Myocyte (in vitro differentiated cells): ENCODE measurements at regions not wholly inside any gene's neighbourhood (a gene's known extent, or its start where the extent isn't known, plus 50 kb on each side); places are given as distances from the start of the nearest gene placed in this dataset.
A peak's percentile ranks its signal among the peaks of the same experiment; 100 is the strongest.
"Not testable (repeated sequence)": the region's sequence is repeated elsewhere in the genome, so short reads cannot be mapped to it uniquely, and the experiment has no call there.

Experiments used
- DNase-seq: peaks from one replicate; pipeline ENCODE4 v3.0.0-alpha.2; 2012; ENCODE audit warnings: low read depth

DNA sequence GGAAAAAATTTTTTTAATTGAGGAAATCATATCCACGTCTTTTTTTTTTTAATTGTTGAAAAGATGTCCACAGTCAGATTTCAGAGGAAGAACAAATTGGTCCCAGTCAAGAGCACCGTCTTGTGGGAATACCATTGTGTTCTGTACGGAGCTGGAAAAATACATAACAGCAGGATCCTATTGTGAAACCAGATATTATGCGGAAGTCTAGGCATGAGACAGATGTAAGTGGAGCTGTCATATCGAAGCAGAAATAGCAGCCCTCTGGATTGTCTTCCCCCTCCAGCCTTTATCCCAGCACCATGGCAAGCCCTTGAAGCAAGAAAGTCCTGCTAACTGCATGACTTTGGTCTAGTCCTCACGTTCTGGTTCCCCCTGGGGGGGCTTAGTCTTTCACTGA, 391.6 kb upstream of the ASIC2 start:
- no peak for DNase-seq

DNA sequence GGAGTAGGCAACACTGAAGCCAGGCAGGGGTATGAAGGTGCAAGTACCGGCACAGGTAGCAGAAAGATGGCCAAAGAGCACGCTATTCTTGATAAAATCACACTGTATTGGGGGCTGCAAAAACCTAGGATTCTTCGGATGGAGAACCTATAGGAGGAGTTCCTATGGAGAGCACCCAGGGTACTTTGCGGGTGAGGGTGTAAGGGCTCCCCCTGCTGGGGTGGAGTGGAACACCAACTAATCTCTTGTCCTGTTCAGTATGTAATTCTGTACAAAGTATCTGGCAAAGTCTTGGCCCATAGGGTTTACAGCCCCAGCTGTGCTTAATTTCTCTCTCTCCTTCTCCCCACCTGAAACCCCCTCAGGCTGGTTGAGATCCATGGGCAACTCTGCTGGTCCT, 393.1 kb upstream of the ASIC2 start:
- DNase-seq: no peak

DNA sequence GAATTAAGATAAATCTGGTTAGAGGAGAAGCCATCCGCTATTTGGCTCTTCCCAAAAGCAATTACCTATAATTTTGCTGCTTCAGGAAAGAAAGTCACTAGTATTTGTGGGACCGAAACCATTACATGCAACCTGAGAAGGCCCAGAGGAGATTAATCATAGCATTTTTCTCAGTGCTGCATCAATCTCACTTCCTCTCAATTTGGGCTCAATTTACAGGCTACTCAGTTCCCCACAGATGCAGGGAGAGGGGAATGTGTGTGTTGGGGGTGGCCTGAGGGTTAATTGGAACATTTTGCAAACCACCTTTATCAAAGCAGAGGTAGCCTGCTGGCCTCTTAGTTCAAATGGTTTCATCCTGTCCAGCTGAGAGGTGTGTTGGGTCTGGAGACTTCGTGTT, 394.7 kb upstream of the ASIC2 start:
- no peak for DNase-seq

DNA sequence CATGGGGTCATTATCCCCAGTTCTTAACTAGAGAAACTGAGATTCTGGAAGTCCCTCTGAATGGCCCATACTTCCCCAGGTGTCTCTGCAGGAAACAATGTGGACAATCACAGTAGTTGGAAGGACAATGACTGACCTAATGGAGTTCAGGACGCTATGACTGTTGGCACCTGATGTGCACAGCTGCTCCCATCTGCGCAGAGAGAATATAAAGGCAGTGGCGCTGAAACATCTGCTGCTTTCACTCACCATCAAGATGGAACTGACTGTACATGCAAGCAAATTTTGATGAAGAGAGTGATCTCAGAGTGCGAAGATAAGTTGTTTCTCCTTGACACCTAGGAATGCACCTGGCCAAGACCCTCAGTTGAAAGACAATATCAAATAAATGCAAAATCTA, 395.7 kb upstream of the ASIC2 start:
- no peak for DNase-seq

DNA sequence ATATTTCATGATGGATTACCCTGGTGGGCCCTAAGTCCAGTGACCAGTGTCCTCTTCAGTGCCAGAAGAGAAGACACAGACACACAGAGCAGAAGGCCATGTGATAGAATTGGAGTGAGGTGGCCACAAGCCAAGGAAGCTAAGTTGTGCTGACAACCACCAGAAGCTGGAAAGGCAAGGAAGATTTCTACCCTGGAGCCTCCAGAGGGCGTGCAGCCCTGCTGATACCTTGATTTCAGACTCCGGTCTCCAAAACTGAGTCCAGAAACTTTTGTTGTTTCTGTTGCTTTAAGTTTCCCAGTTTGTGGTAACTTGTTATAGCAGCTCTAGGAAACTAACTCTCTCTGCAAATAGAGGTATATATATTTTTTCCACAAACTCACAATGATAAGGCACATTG, 396.6 kb upstream of the ASIC2 start:
- no peak for DNase-seq

DNA sequence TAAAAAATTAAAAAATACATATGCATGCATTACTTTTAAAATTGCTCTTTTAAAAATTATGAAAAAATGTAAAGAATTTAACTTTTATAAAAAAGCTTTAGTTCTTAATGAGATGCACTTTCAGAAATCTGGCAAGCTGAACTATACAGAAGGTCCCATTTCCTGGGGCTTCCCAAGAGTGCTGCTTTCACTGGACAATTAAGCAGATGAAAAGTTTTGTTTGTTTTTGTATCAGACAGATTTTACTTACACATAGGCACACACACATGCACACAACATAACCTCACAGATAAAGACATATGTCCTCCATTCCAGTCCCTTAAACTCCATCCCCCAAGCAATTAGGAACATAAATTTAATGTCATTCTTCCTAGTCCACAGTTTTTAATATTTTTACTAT, 402.3 kb upstream of the ASIC2 start:
- DNase-seq: no peak

DNA sequence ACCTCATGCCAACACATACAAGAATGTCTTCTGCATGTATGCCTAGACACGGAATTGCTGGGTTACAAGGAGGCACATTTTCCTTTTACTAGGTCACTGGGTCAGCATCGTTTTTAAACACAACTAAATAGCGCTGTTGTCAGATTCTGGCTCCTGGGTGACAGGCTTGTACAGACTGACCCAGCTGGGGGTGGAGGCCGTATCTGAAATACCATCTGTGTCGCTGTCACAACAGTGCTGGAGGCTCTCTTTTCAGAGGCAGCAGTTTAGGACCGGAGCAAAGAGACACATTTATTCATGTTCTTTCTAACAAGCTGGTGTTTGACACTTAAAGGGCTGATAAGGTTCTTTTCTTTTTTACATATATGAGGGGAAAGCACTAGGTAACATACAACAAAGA, 403.0 kb upstream of the ASIC2 start:
- no peak for DNase-seq

DNA sequence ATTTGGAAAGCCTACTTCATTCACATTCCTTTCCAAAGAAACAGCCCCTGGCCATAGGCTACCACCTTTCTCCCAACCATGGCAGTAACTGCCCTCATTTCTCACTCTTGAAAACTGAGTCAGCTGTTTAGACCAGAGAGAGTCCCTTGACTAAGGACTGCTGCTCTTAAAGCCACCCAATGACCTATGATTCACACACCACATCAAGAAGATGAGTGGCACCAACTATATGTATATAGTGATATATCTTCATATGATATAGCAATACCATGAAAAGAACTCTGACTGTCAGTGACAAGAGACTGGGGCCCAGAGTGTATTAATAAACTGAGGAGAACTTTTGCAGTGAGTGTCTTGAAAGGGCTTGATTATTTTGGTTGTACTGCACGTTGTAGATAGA, 404.5 kb upstream of the ASIC2 start:
- DNase-seq: no peak

DNA sequence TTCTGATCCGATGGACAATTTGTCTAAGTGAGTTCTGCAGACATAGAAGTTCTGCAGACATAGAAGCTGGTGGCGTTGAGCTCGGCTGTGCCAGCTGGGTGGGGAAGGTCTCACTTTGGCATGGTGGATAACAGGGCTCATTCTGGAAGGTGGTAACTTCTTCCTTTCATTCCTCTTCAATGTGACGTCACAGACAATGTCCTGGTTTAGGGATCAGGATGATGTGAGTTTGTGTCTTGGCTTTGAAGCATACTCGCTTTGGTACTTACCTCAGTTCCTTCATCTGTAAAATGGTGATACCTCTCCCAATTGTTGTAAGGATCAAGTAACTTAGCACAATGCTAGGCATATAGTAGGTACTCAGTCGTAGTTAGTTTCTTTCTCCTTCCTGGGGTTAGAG, 408.8 kb upstream of the ASIC2 start:
- DNase-seq: no peak

DNA sequence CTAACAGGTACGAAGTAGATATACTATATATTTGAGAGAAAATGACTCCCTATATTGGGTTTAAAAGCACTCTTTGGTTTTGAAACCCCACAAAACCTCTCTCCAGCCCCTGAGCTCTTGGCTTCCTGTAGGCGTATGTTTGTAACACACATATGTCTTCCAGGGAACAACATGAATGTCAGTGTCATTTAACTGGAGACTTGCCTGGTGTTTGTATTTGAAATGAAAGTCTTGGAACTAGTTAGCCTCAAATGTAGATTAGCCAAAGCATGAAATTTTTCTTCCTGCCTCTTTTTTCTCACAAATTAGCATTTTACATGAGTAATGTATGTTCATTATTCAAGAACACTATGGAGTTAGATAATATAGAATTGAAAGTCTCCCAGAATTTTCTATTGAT, 411.8 kb upstream of the ASIC2 start:
- no peak for DNase-seq

DNA sequence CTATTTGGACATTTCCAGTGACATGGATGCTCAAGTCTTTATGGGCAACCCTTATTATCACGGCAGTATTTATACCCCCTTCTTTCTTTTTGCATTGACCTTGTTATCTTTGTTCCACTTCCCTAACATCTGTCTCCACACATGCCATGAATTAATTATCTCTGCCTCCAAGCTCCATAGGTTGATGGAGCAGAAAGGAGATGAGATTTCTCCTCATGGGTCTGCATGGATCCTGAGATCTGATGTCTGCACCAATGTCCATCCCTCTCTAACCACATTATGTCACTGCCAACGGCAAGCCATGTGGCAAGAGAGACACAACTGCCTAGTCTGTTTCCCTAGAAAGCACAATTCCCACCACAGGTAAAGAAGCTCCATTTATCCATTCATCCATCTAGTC, 416.8 kb upstream of the ASIC2 start:
- no peak for DNase-seq

DNA sequence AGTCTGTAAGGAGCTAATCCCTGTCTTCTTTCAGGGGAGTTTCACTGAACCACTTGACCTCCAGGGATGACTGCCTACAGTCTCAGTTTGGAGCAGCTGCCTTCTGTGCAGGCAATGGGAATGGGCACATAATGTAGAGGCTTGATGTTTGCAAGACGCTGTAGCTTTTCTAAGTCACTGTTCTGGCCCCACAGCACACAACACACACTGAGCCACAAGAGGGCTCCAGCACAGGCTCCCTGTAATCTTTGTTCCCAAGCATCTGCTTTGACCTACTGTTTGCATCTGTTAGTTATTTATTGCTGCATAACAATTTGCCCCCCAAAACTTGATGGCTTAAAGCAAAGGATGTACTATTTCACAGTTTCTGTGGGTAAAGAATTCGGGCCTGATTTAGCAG, 419.0 kb upstream of the ASIC2 start:
- DNase-seq: no peak

DNA sequence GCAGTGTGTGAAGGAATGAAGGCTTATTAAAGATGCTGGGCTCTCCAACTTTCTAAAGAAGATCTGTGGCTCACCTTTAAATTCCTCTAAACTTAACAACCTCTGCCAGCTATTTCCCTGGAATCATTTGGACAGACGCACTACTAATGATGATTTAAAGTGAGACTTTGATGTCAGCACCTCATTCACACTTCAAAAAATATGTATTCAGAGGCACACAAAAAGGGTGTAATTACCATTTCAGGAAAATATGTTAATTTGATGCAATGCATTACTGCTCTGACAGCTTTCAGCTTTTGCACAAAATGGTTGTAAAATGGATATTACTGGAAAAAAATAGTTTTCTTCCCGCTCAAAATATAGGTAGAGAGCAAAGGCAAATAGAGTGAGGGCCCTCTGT, 423.9 kb upstream of the ASIC2 start:
- no peak for DNase-seq

DNA sequence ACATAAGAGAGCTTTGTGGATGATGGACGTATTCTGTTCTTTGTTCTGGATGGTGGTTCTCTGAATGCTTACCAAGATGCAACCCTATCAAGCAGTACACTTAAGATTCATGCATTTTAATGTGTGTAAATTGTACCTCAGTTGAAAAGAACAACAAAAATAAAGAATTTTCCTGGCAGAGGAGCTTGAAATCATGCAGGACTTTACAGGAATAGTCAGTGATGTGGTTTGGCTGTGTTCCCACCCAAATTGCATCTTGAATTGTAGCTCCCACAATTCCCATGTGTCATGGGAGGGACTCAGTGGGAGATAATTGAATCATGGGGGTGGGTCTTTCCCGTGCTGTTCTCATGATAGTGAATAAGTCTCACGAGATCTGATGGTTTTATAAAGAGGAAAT, 430.6 kb upstream of the ASIC2 start:
- not testable (repeated sequence) for DNase-seq

DNA sequence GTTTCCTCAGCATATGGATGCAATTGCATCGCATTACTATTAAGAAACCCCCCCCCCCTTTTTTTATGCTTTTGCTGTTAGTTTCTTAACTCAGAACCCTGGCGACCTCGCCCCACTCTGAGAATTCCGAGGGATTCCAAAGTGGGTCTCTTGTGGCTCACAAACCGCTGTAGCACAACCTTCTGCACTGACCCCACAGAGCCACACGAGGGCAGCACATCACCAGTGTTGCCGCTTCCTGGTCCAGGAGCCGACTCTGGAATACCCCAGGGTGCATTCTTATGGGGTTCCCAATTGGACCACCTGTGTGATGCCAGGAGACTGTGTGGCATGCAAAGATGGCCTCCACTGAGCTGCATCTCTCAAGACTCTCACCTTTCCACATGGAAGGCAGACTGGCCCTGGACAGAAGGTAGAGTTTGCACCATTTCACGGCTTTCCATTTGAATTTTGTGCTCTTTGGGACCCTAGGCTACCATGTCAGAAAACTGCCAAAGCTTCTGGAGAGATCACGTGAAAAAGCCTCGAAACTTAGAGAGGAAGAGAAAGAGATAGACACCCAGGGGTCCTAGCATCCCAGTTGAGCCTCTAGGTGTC, 432.7 kb upstream of the ASIC2 start:
- no peak for DNase-seq

DNA sequence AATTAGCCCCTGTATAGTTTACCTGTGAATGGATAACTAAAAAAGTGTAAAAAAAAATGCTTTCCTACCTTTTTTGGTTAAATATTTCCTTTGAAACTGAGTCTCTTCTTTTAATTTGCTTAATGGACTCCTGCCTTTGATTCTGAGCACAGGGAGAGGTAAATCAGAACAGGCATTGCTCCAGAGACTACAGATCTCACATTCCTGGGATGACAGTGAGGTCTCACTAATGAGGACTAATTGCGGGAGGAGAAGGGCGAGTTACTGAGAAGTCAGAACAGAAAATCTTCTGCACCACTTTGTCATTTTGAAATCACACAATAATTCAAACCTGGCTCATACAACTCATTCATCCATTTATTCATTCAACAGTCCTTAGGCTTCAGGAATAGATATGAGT, 437.0 kb upstream of the ASIC2 start:
- no peak for DNase-seq

DNA sequence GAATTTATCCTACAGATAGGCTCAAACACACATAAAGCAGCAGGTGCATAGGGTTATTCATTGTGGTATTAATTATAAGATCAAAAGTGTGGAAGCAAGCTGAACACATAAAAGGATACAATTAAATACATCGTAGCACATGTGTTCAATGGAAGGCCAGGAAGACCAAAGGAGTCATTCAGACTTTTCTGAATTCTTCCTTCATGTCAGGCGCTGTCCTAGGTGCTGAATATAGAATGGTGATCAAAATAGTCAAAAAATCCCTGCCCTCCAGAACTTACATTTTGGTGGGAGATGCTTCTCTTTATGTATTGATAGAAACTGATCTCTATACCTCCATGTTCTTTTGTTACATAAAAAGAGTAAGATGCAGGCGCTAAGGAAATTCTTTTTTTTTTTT, 439.0 kb upstream of the ASIC2 start:
- DNase-seq: peak; percentile 3

DNA sequence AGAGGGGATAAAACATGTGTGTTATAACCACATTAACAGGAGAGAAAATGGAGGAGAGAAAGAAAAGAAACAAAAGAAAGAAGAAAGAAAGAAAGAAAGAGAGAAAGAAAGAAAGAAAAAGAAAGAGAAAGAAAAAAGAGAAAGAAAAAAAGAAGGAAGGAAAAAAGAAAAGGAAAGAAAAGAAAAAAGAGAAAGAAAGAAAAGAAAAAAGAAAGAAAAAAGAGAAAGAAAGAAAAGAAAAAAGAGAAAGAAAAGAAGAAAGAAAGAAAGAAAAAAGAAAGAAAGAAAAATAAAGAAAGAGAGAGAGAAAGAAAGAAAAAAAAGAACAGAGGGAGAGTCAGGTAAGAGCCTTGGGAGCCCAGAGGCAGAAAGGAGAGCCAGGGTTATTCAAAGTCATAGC, 446.6 kb upstream of the ASIC2 start:
- DNase-seq: no peak

DNA sequence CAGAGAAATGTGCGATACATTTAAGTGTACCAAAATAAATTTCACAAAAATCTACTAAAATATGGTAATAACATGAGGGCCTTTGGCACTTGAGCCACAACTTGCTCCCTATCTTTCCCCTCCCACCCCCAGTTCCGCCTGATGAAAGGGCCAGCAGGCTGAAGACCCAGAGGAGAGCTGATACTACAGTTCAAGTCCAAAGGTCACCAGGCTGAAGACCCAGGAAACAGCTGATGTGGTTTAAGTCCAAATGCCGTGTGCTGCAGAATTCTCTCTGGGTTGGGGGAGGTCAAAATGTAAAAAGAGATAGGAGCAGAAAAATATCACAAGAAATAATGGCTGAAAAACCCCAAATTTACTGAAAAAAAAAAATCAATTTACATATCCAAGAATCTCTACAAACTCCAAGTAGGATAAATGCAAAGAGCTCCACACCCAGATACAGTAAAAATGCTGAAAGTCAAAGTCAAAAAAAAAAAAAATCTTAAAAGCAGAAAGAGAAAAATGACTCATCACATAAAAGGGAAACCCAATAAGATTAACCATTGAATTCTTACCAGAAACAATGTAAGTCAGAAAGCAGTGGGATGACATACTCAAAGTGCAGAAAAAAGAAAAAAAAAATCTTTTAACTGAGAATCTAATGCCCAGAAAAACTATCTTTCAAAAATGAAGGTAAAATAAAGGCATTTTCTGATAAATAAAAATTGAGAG, 452.1 kb upstream of the ASIC2 start:
- DNase-seq: no peak

DNA sequence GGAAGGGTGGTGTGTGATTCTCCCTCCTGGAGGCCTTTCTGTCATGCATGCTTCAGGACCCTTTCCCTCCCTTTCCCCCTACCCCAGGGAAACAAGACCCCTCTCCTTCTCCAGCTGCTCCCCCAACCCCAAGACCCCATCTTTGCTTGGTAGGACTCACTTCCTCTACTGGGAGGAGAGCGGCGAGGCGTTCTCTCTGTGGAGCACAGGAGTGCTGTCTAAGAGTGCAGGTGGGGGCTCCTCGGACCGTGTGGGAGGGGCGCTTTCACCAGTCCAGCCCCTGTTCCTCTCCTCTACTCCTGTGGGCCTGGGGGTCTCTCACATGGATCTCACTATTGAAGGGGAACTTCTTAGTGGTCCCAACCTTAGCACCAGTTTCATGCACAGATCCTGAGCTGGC, 456.1 kb upstream of the ASIC2 start:
- DNase-seq: no peak

DNA sequence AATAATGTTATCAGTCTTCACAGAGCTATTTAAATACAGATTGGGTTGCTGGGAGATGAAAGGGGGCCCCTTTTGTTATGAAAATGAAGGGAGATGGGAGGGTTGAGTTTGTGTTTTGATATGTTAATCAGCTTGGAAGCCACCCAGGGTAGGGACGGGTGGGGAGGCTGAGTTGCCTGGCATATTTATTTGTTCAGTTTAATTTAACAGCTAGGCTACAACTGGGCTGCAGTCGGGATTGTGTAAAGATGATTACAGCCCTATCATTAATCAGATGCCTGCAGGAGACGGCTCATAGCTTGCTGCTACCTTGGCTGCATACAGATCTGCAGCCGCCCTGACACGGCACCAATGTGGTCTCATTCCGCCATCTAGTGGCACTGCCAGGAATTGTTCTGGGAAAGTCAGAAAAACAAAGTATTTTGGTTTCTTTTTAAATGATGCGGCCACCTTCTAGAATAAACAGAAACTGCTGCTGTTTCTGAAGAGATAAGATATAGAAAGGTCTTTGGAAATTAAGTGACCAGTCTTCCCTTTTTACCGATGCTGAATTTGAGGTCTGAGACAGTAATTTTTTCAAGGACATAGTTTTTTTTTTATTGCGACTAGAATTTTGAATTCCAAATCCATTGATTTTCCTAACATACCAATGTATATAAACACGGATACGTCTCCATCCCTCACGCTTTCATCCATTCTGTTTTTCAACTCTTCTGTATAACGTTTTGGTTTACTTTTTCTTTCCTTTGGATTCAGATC, 458.0 kb upstream of the ASIC2 start:
- DNase-seq: peak; percentile 65

DNA sequence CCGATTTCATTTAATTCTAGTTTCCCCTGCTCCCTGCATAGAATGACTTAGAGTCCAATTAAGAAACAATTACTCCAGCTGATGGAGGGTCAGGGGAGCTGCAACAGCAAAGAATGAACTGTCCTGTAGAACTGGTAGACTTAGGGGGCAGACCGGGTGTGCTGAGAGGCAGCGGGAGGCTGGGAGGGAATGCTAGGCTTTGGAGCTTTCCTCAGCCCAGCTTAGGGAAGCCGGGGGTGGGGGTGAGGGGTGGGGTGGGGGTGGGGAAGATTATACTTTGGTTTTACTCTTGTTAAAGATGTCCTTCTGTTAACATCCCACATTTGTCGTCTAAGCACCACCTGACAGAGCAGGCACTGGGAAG, 458.6 kb upstream of the ASIC2 start:
- DNase-seq: no peak

DNA sequence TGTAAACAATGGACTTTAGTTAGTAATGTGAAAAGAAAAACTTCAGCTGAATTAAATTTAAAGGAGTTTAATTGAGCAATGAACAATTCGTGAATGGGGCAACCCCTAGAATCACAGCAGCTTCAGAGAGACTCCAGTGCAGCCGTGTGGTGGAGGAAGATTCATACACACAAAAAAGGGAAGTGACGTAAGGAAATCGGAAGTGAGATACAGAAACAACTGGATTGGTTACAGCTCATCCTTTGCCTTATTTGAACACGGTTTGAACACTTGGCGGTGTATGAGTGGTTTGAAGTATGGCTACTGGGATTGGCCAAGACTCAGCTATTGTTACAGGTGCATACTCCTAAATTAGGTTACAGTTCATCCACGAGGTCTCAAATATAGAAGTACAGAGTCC, 460.4 kb upstream of the ASIC2 start:
- no peak for DNase-seq
